ENCODE measurements at regions not wholly inside any gene's neighbourhood (a gene's known extent, or its start where the extent isn't known, plus 50 kb on each side); places are given as distances from the start of the nearest gene placed in this dataset.

DNA sequence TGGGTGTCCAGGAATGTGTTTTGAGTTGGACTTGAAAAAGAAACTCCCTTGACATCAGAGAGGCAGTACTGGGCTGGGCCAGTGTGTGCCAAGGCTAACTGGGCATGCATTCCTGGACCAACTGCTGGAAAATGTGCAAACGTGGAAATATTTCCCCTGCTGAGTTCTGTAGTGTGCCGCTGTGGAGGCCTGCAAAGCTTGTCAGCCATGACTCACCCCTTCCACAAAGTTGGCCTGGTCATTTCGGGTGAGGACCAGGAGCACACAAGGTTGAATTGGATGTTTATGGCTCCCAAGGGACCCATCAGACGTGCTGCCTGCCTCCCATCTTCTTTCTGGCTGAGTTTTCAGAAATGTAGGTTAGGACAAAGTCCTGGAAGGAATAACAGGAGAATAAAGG is 513.1 kb downstream of the MIAT start:
- H3K4me3 ChIP-seq: no peak overlapping the region
- no peak overlapping the region for H3K27ac ChIP-seq (ENCODE audit: low read depth in 1 of 2, low read length in 1 of 2)
- ATAC-seq (ENCODE audit: insufficient read depth, low FRiP score) (no peak), DNase-seq (no peak)
- 73 to 78% methylated on average over 4 of the region's 4 CpGs for WGBS, 2 donors
- peaks cover 0 to under 1% (median 0%) of the 10 kb centered on the region in 5 donors for H3K4me1 ChIP-seq (ENCODE audit: control insufficient read depth in 5 of 5, insufficient read depth in 5 of 5, low read length in 5 of 5)
- H3K9me3 ChIP-seq (ENCODE audit: control insufficient read depth in 4 of 4, insufficient read depth in 3 of 4, low read length in 3 of 4): no peaks in the 10 kb centered on the region
- peaks cover 0 to 6% (median 4%) of the 10 kb centered on the region in 3 donors for H3K27me3 ChIP-seq (ENCODE audit: control insufficient read depth in 3 of 3, insufficient read depth in 3 of 3, low read length in 2 of 3)
- H3K36me3 ChIP-seq (ENCODE audit: control insufficient read depth in 4 of 4, insufficient read depth in 4 of 4, low read length in 4 of 4): no peaks in the 10 kb centered on the region
- no peak overlapping the region for H3K9ac ChIP-seq (ENCODE audit: insufficient read depth in 1 of 2, low read length in 2 of 2)
- TF ChIP-seq, protein P1, sequence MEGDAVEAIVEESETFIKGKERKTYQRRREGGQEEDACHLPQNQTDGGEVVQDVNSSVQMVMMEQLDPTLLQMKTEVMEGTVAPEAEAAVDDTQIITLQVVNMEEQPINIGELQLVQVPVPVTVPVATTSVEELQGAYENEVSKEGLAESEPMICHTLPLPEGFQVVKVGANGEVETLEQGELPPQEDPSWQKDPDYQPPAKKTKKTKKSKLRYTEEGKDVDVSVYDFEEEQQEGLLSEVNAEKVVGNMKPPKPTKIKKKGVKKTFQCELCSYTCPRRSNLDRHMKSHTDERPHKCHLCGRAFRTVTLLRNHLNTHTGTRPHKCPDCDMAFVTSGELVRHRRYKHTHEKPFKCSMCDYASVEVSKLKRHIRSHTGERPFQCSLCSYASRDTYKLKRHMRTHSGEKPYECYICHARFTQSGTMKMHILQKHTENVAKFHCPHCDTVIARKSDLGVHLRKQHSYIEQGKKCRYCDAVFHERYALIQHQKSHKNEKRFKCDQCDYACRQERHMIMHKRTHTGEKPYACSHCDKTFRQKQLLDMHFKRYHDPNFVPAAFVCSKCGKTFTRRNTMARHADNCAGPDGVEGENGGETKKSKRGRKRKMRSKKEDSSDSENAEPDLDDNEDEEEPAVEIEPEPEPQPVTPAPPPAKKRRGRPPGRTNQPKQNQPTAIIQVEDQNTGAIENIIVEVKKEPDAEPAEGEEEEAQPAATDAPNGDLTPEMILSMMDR (IDR thresholded peaks at IDR 0.05; ENCODE audit: control extremely low read depth, extremely low read depth): no peak

DNA sequence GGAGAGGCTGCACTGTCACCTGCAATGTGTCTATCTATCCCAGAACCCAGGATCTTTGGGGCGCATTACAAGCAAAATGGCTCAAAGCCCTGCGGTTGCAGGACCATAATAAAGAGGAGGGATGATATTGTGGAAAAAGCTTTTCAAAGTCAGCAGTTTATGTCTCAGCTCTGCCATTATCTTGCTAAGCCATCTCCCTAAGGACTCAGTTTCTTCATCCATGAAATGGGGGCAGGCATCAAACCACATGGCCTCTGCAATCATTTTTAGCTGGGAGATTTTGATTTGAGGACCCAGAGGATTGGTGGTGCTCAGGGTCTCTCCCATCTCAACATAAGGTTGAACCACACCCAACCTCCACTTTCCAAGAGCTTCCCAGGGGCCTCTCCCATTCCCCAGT is 513.8 kb downstream of the MIAT start:
- H3K4me3 ChIP-seq: no peak overlapping the region
- TF ChIP-seq, protein P1 (IDR thresholded peaks at IDR 0.05; ENCODE audit: control extremely low read depth, extremely low read depth): no peak
- H3K27ac ChIP-seq (ENCODE audit: low read depth in 1 of 2, low read length in 1 of 2): no peak overlapping the region
- no peaks in the 10 kb centered on the region for H3K36me3 ChIP-seq (ENCODE audit: control insufficient read depth in 4 of 4, insufficient read depth in 4 of 4, low read length in 4 of 4)
- peaks cover 0 to 8% (median 5%) of the 10 kb centered on the region in 3 donors for H3K27me3 ChIP-seq (ENCODE audit: control insufficient read depth in 3 of 3, insufficient read depth in 3 of 3, low read length in 2 of 3)
- DNase-seq (no peak), ATAC-seq (ENCODE audit: insufficient read depth, low FRiP score) (no peak)
- no peaks in the 10 kb centered on the region for H3K9me3 ChIP-seq (ENCODE audit: control insufficient read depth in 4 of 4, insufficient read depth in 3 of 4, low read length in 3 of 4)
- 95 to 96% methylated on average over 2 of the region's 2 CpGs for whole genome bisulfite sequencing, 2 donors
- no peak overlapping the region for H3K9ac ChIP-seq (ENCODE audit: insufficient read depth in 1 of 2, low read length in 2 of 2)
- H3K4me1 ChIP-seq (ENCODE audit: control insufficient read depth in 5 of 5, insufficient read depth in 5 of 5, low read length in 5 of 5): peaks cover 0 to 3% (median 0%) of the 10 kb centered on the region in 5 donors

DNA sequence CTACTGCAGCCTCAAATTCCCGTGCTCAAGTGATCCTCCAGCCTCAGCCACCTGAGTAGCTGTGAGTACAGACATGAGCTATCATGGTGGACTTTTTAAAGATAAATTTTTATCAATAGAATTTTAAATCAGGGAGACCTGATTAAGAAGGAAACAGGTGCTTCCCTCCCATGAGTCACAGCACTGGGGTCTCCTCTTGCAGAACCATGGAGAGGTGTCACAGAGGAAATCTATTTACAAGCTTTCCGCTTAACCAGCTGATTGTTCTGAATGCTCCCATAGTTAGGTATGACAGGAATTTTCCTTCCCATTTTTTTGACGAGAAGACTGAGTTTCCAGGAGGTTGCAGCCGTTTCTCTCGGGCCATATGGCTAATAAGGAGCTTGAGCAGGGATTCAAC is 516.1 kb downstream of the MIAT start:
- Histone ChIP-seq H3K4me1 (ENCODE audit: control insufficient read depth in 5 of 5, insufficient read depth in 5 of 5, low read length in 5 of 5) (peaks cover 0 to 3% (median 0%) of the 10 kb centered on the region in 5 donors), H3K9ac (ENCODE audit: insufficient read depth in 1 of 2, low read length in 2 of 2) (no peak overlapping the region), H3K9me3 (ENCODE audit: control insufficient read depth in 4 of 4, insufficient read depth in 3 of 4, low read length in 3 of 4) (no peaks in the 10 kb centered on the region), H3K4me3 (no peak overlapping the region), H3K27ac (ENCODE audit: low read depth in 1 of 2, low read length in 1 of 2) (no peak overlapping the region), H3K36me3 (ENCODE audit: control insufficient read depth in 4 of 4, insufficient read depth in 4 of 4, low read length in 4 of 4) (no peaks in the 10 kb centered on the region), H3K27me3 (ENCODE audit: control insufficient read depth in 3 of 3, insufficient read depth in 3 of 3, low read length in 2 of 3) (peaks cover 0 to 8% (median 5%) of the 10 kb centered on the region in 3 donors)
- TF ChIP-seq, protein P1 (IDR thresholded peaks at IDR 0.05; ENCODE audit: control extremely low read depth, extremely low read depth): no peak
- WGBS, 2 donors: 39 to 78% methylated on average over 5 of the region's 5 CpGs
- ATAC-seq (ENCODE audit: insufficient read depth, low FRiP score) (no peak), DNase-seq (no peak)

Measured in lung (tissue), 11 donors.